ENCODE measurements at regions not wholly inside any gene's neighbourhood (a gene's known extent, or its start where the extent isn't known, plus 50 kb on each side); places are given as distances from the start of the nearest gene placed in this dataset.
A peak's percentile ranks its signal among the peaks of the same experiment; 100 is the strongest.

- H3K9me3 ChIP-seq, result no peaks in the 10 kb centered on the region
- no peak for TF ChIP-seq CTCF (IDR thresholded peaks at IDR 0.05)
- H3K36me3 ChIP-seq, result no peaks in the 10 kb centered on the region
- H3K4me3 ChIP-seq, result no peak overlapping the region
- H3K4me1 ChIP-seq, result no peaks in the 10 kb centered on the region
- no peak overlapping the region for H3K27ac ChIP-seq
- intact Hi-C loops (cut with DNase I), result no loop called here
- no peak for DNase-seq (ENCODE audit: low spot score in 2 of 2)
- no peaks in the 10 kb centered on the region for H3K27me3 ChIP-seq
These were observed 124.4 kb upstream of the NMUR2 start for GRCh38 chr5:152529440-152529839.

- no peak for DNase-seq (ENCODE audit: low spot score in 2 of 2)
- H3K36me3 ChIP-seq, result no peaks in the 10 kb centered on the region
These were observed 127.6 kb upstream of the NMUR2 start for GRCh38 chr5:152532714-152533113.

GRCh38 chr5:152534641-152535040 lies 129.6 kb upstream of the NMUR2 start:
- no peak for TF ChIP-seq CTCF (IDR thresholded peaks at IDR 0.05)
- Histone ChIP-seq H3K27ac (no peak overlapping the region), H3K4me3 (no peak overlapping the region), H3K4me1 (no peaks in the 10 kb centered on the region), H3K9me3 (no peaks in the 10 kb centered on the region), H3K36me3 (no peaks in the 10 kb centered on the region), H3K27me3 (no peaks in the 10 kb centered on the region)
- no peak for DNase-seq (ENCODE audit: low spot score in 2 of 2)
- intact Hi-C loops (cut with DNase I), result loop anchor here (10.0 kb wide), 1 partner anchor 1650 kb away; no protein-coding TSS in a partner anchor

More at GRCh38 chr5:152532714-152533113, 127.6 kb upstream of the NMUR2 start:
- Histone ChIP-seq H3K27ac (no peak overlapping the region), H3K4me1 (no peaks in the 10 kb centered on the region), H3K4me3 (no peak overlapping the region), H3K9me3 (no peaks in the 10 kb centered on the region), H3K27me3 (no peaks in the 10 kb centered on the region)
- intact Hi-C loops (cut with DNase I), result loop anchor here (1.0 to 10.0 kb wide), 3 partner anchors 616 to 1652 kb away; no protein-coding TSS in a partner anchor
- peak; percentile 48 to 66 (median 59) for TF ChIP-seq CTCF (IDR thresholded peaks at IDR 0.05)

- Histone ChIP-seq H3K27ac (no peak overlapping the region), H3K9me3 (no peaks in the 10 kb centered on the region), H3K27me3 (no peaks in the 10 kb centered on the region), H3K4me1 (no peaks in the 10 kb centered on the region), H3K36me3 (no peaks in the 10 kb centered on the region), H3K4me3 (no peak overlapping the region)
- no peak for TF ChIP-seq CTCF (IDR thresholded peaks at IDR 0.05)
- DNase-seq (ENCODE audit: low spot score in 2 of 2), result no peak
- intact Hi-C loops (cut with DNase I), result no loop called here
These were observed 137.7 kb upstream of the NMUR2 start for GRCh38 chr5:152542741-152543140.

GRCh38 chr5:152546493-152546892 lies 141.4 kb upstream of the NMUR2 start:
- no peak for DNase-seq (ENCODE audit: low spot score in 2 of 2)
- Histone ChIP-seq H3K27me3 (no peaks in the 10 kb centered on the region), H3K4me1 (no peaks in the 10 kb centered on the region), H3K27ac (no peak overlapping the region), H3K4me3 (no peak overlapping the region), H3K36me3 (no peaks in the 10 kb centered on the region), H3K9me3 (no peaks in the 10 kb centered on the region)
- TF ChIP-seq CTCF (IDR thresholded peaks at IDR 0.05), result no peak
- intact Hi-C loops (cut with DNase I), result no loop called here

- DNase-seq (ENCODE audit: low spot score in 2 of 2), result no peak
- Histone ChIP-seq H3K4me1 (no peaks in the 10 kb centered on the region), H3K27me3 (no peaks in the 10 kb centered on the region), H3K36me3 (no peaks in the 10 kb centered on the region), H3K9me3 (no peaks in the 10 kb centered on the region), H3K27ac (no peak overlapping the region), H3K4me3 (no peak overlapping the region)
- no peak for TF ChIP-seq CTCF (IDR thresholded peaks at IDR 0.05)
- intact Hi-C loops (cut with DNase I), result no loop called here
These were observed 142.1 kb upstream of the NMUR2 start for GRCh38 chr5:152547202-152547601.
